IMR-90 (cell line): ENCODE measurements at regions not wholly inside any gene's neighbourhood (a gene's known extent, or its start where the extent isn't known, plus 50 kb on each side); places are given as distances from the start of the nearest gene placed in this dataset.

Experiments used
- ATAC-seq: fragments of 200-7000 bp; cut with Tn5 transposase; 2 replicates; pipeline ENCODE4 v1.9.1; 2020; ENCODE audit warnings: low read depth, mild to moderate bottlenecking, moderate library complexity
- BruUV-seq: library from RNA; stranded (reverse); fragments of 400-500 nt; replicated peaks from 2 replicates; lab custom pipeline; 2021; lab: Mats Ljungman, UMichigan
- CTCF ChIA-PET: fragments of 300-600 bp; formaldehyde crosslinking; extraction: SDS; loops from one replicate; lab custom pipeline; 2021; ENCODE audit warnings: antibody characterized with exemption; lab: Yijun Ruan, JAX
- POLR2A ChIA-PET: fragments of 300-600 bp; sonication (Branson Sonifier 250); formaldehyde crosslinking; loops from one replicate; lab custom pipeline; 2022; ENCODE audit warnings: antibody characterized with exemption; ENCODE audit not compliant: unreplicated experiment; lab: Charles Lee
- DNase-seq: peaks from one replicate; pipeline ENCODE4 v3.0.0; 2013
- H2AFZ ChIP-seq: replicated peaks from 2 replicates; pipeline ENCODE3; 2013; ENCODE audit warnings: low read length, mild to moderate bottlenecking; ENCODE audit not compliant: poor library complexity
- H2AK5ac ChIP-seq: 2 replicates; pipeline ENCODE4 v1.6.1; 2013; ENCODE audit warnings: low read depth, low read length, inconsistent platforms
- H2AK9ac ChIP-seq: replicated peaks from 2 replicates; pipeline ENCODE3; 2013; ENCODE audit warnings: mild to moderate bottlenecking, low read depth, low read length, moderate library complexity; ENCODE audit not compliant: poor library complexity
- H2BK120ac ChIP-seq: 2 replicates; pipeline ENCODE4 v1.6.1; 2013; ENCODE audit warnings: low read depth, low read length, inconsistent platforms
- H2BK15ac ChIP-seq: 3 replicates; pipeline ENCODE4 v1.6.1; 2013; ENCODE audit warnings: low read depth, low read length, inconsistent platforms
- H2BK20ac ChIP-seq: 2 replicates; pipeline ENCODE4 v1.6.1; 2013; ENCODE audit warnings: low read depth, mild to moderate bottlenecking, inconsistent platforms, low read length, moderate library complexity
- H2BK5ac ChIP-seq: 2 replicates; pipeline ENCODE4 v1.6.1; 2013; ENCODE audit warnings: mild to moderate bottlenecking, low read depth, low read length, inconsistent platforms; ENCODE audit not compliant: poor library complexity, severe bottlenecking
- H3K14ac ChIP-seq: replicated peaks from 2 replicates; pipeline ENCODE4 v1.6.1; 2013; ENCODE audit warnings: low read depth, low read length, inconsistent platforms
- H3K18ac ChIP-seq: 2 replicates; pipeline ENCODE4 v1.6.1; 2013; ENCODE audit warnings: low read depth, low read length, control low read depth
- H3K23ac ChIP-seq: 2 replicates; pipeline ENCODE4 v1.6.1; 2013; ENCODE audit warnings: low read depth, low read length, inconsistent platforms
- H3K27ac ChIP-seq: 2 replicates; pipeline ENCODE4 v1.5.1; 2013; ENCODE audit warnings: mild to moderate bottlenecking, control low read depth, low read length; ENCODE audit not compliant: insufficient read depth
- H3K27me3 ChIP-seq: 2 replicates; pipeline ENCODE4 v1.6.1; 2013; ENCODE audit warnings: low read length; ENCODE audit not compliant: control insufficient read depth, insufficient read depth
- H3K36me3 ChIP-seq: 2 replicates; pipeline ENCODE4 v1.6.1; 2013; ENCODE audit warnings: low read length, mixed read lengths; ENCODE audit not compliant: control insufficient read depth, insufficient read depth
- H3K4ac ChIP-seq: 2 replicates; pipeline ENCODE4 v1.6.1; 2013; ENCODE audit warnings: low read depth, low read length, inconsistent platforms
- H3K4me1 ChIP-seq: 2 replicates; pipeline ENCODE4 v1.6.1; 2013; ENCODE audit warnings: low read length, mixed read lengths; ENCODE audit not compliant: control insufficient read depth, insufficient read depth
- H3K4me2 ChIP-seq: 2 replicates; pipeline ENCODE4 v1.6.1; 2013; ENCODE audit warnings: low read depth, mild to moderate bottlenecking, control low read depth, low read length, moderate library complexity
- H3K4me3 ChIP-seq: 2 replicates; pipeline ENCODE4 v1.5.1; 2013; ENCODE audit warnings: low read depth, mild to moderate bottlenecking, control low read depth, low read length, moderate library complexity; ENCODE audit not compliant: insufficient read depth
- H3K56ac ChIP-seq: 2 replicates; pipeline ENCODE4 v1.6.1; 2013; ENCODE audit warnings: low read length, inconsistent platforms; ENCODE audit not compliant: insufficient read depth; ENCODE audit errors: extremely low read depth
- H3K79me1 ChIP-seq, 2 experiments: 2 replicates each; pipeline ENCODE4 v1.6.1; 2013; ENCODE audit warnings: low read length in 2 of 2, inconsistent platforms in 1 of 2, low read depth in 1 of 2
- H3K9ac ChIP-seq: 2 replicates; pipeline ENCODE4 v1.6.1; 2013; ENCODE audit warnings: low read depth, low read length, control low read depth
- H3K9me1 ChIP-seq: 2 replicates; pipeline ENCODE4 v1.6.1; 2013; ENCODE audit warnings: low read length, inconsistent platforms; ENCODE audit not compliant: insufficient read depth
- H3K9me3 ChIP-seq: 2 replicates; pipeline ENCODE4 v1.6.1; 2013; ENCODE audit warnings: low read length; ENCODE audit not compliant: control insufficient read depth, insufficient read depth
- H4K20me1 ChIP-seq: 2 replicates; pipeline ENCODE4 v1.6.1; 2013; ENCODE audit warnings: low read length, inconsistent platforms; ENCODE audit not compliant: insufficient read depth
- H4K5ac ChIP-seq: 2 replicates; pipeline ENCODE4 v1.6.1; 2013; ENCODE audit warnings: mild to moderate bottlenecking, low read depth, low read length, control low read depth
- H4K8ac ChIP-seq, 2 experiments: 2 replicates each; pipeline ENCODE4 v1.6.1; 2013; ENCODE audit warnings: low read depth in 2 of 2, low read length in 2 of 2, control low read depth in 1 of 2, inconsistent platforms in 1 of 2
- H4K91ac ChIP-seq: 2 replicates; pipeline ENCODE4 v1.6.1; 2013; ENCODE audit warnings: low read depth, low read length, inconsistent platforms; ENCODE audit not compliant: insufficient read depth
- BHLHE40 ChIP-seq: fragments of 150-350 bp; IDR thresholded peaks from 2 replicates; pipeline ENCODE4 v1.6.1; 2016; ENCODE audit warnings: mild to moderate bottlenecking, low read depth, low read length
- CEBPB ChIP-seq: IDR thresholded peaks from 2 replicates; pipeline ENCODE4 v1.6.1; 2012; ENCODE audit warnings: low read depth, low read length, improper control_type of control experiment
- CHD1 ChIP-seq: IDR thresholded peaks from 2 replicates; pipeline ENCODE4 v1.6.1; 2012; ENCODE audit warnings: low read depth, low read length, improper control_type of control experiment
- ELK1 ChIP-seq: fragments of 150-350 bp; IDR thresholded peaks from 2 replicates; pipeline ENCODE4 v1.6.1; 2016; ENCODE audit warnings: low read depth, mild to moderate bottlenecking, low read length, moderate library complexity, borderline replicate concordance
- FOS ChIP-seq: fragments of 150-350 bp; IDR thresholded peaks from 2 replicates; pipeline ENCODE4 v1.6.1; 2016; ENCODE audit warnings: low read depth, low read length
- MAFK ChIP-seq: IDR thresholded peaks from 2 replicates; pipeline ENCODE4 v1.6.1; 2012; ENCODE audit warnings: low read depth, low read length, improper control_type of control experiment
- MXI1 ChIP-seq: IDR thresholded peaks from 2 replicates; pipeline ENCODE4 v1.6.1; 2012; ENCODE audit warnings: low read depth, mild to moderate bottlenecking, low read length, moderate library complexity, borderline replicate concordance
- NFE2L2 ChIP-seq: fragments of 150-350 bp; IDR thresholded peaks from 2 replicates; pipeline ENCODE4 v1.6.1; 2016; ENCODE audit warnings: low read depth, mild to moderate bottlenecking, low read length
- RAD21 ChIP-seq: IDR thresholded peaks from 2 replicates; pipeline ENCODE4 v1.6.1; 2012; ENCODE audit warnings: low read length, improper control_type of control experiment
- RCOR1 ChIP-seq: IDR thresholded peaks from 2 replicates; pipeline ENCODE4 v1.6.1; 2012; ENCODE audit warnings: mild to moderate bottlenecking, low read length, improper control_type of control experiment; ENCODE audit not compliant: insufficient replicate concordance
- USF2 ChIP-seq: fragments of 150-350 bp; IDR thresholded peaks from 2 replicates; pipeline ENCODE4 v1.6.1; 2017; ENCODE audit warnings: mild to moderate bottlenecking, antibody characterized with exemption, low read length, low read depth
- WGBS, 2 experiments: methylation state at CpG; one replicate each; pipeline versions ENCODE4 v1.1.5 to v1.1.7; 2013; ENCODE audit warnings: missing lambda C conversion rate in 2 of 2; ENCODE audit not compliant: insufficient read length in 1 of 2; ENCODE audit errors: extremely low coverage in 2 of 2; 5-methylcytosine and 5-hydroxymethylcytosine counted together
- dilution Hi-C: fragments of 300-500 bp; cut with HindIII; formaldehyde crosslinking; loops from one replicate; pipeline ENCODE4 v1.14.3; 2018; ENCODE audit warnings: low sequenced_read_pairs; ENCODE audit not compliant: unreplicated experiment
- in situ Hi-C: fragments of 300-500 bp; cut with MboI; formaldehyde crosslinking; loops from 3 replicates; pipeline ENCODE4 v1.14.3; 2019; ENCODE audit warnings: low sequenced_read_pairs, inconsistent platforms, mixed read lengths
- intact Hi-C: fragments of 100-400 bp; cut with micrococcal nuclease; formaldehyde crosslinking; loops from 2 replicates; pipeline ENCODE4 v1.10.0; 2022

- Histone ChIP-seq H3K14ac (no peak overlapping the region), H3K9ac (no peak overlapping the region), H3K27me3 (peaks cover 25% of the 10 kb centered on the region), H2BK20ac (no peak overlapping the region), H2BK5ac (no peak overlapping the region), H2AFZ (no peak overlapping the region), H3K23ac (no peak overlapping the region), H2AK5ac (no peak overlapping the region), H4K20me1 (no peaks in the 10 kb centered on the region), H2BK120ac (no peak overlapping the region), H3K4ac (no peak overlapping the region), H3K36me3 (no peaks in the 10 kb centered on the region), H3K56ac (no peak overlapping the region), H4K5ac (no peak overlapping the region), H3K79me1 (no peaks in the 10 kb centered on the region), H4K8ac (no peak overlapping the region), H3K4me1 (no peaks in the 10 kb centered on the region), H3K18ac (no peak overlapping the region), H3K4me3 (no peak overlapping the region), H2AK9ac (no peak overlapping the region), H4K91ac (no peak overlapping the region), H3K9me1 (no peaks in the 10 kb centered on the region), H3K4me2 (no peak overlapping the region), H3K9me3 (no peaks in the 10 kb centered on the region), H3K27ac (no peak overlapping the region), H2BK15ac (no peak overlapping the region)
- no TSS peak for BruUV-seq
- CTCF ChIA-PET, result interaction anchor here (0.6 kb wide), 1 partner anchor 31 kb away, joined by 3 read pairs; no protein-coding TSS in a partner anchor
- DNase-seq (no peak), ATAC-seq (no peak)
- POLR2A ChIA-PET, result no interaction called here
- intact Hi-C loops (no loop called here), dilution Hi-C loops (no loop called here), in situ Hi-C loops (no loop called here)
- TF ChIP-seq FOS (no peak), MAFK (no peak), CEBPB (no peak), ELK1 (no peak), RAD21 (no peak), NFE2L2 (no peak), RCOR1 (no peak), MXI1 (no peak), BHLHE40 (no peak), USF2 (no peak), CHD1 (no peak)
- 100% methylated on average over 1 of the region's 1 CpG; no CpG with 5 or more reads in 1 of the 2 experiments for WGBS, 2 experiments
Measured at GRCh38 chr5:74015716-74016115, 389.7 kb downstream of the ARHGEF28 start.
